K562 (cell line): ENCODE measurements at regions not wholly inside any gene's neighbourhood (a gene's known extent, or its start where the extent isn't known, plus 50 kb on each side); places are given as distances from the start of the nearest gene placed in this dataset.

Source experiments
- CTBP1 ChIP-seq: fragments of 450-650 bp; IDR thresholded peaks from 2 replicates; pipeline ENCODE4 v1.6.1; 2016; ENCODE audit warnings: borderline replicate concordance
- EWSR1 ChIP-seq: fragments of 450-650 bp; IDR thresholded peaks from 2 replicates; pipeline ENCODE4 v1.6.1; 2018; ENCODE audit warnings: borderline replicate concordance, mild to moderate bottlenecking, low read depth, moderate library complexity; ENCODE audit not compliant: partially characterized antibody
- FOXM1 ChIP-seq, 2 experiments: fragments of 450-650 bp in 1 of 2; sonication (generic) in 1 of 2; formaldehyde crosslinking in 1 of 2; IDR thresholded peaks; 2 replicates each; pipeline versions ENCODE4 v1.6.1 to v1.9.0; 2017 to 2022; ENCODE audit warnings: low read depth in 2 of 2, mild to moderate bottlenecking in 2 of 2, missing genetic modification reagents in 1 of 2, moderate library complexity in 1 of 2
- GABPA ChIP-seq: fragments of 200-800 bp; sonication (Bioruptor generic); conservative IDR thresholded peaks from 2 replicates; pipeline ENCODE4 v1.6.1; 2016; ENCODE audit warnings: low read depth, missing genetic modification characterization, missing compliant biosample characterization
- KLF16 ChIP-seq: IDR thresholded peaks from 2 replicates; pipeline ENCODE4 v1.6.1; 2016; ENCODE audit warnings: antibody characterized with exemption
- ZNF518B ChIP-seq: fragments of 250-450 bp; sonication (Bioruptor Pico); IDR thresholded peaks from 2 replicates; pipeline ENCODE4 v1.5.0; 2021; ENCODE audit warnings: mild to moderate bottlenecking, moderate library complexity
- ZNF766 ChIP-seq: fragments of 200-800 bp; sonication (Bioruptor generic); conservative IDR thresholded peaks from 2 replicates; pipeline ENCODE4 v1.6.1; 2016; ENCODE audit warnings: missing genetic modification characterization, missing compliant biosample characterization
- TF ChIP-seq, protein P1 (sequence below): fragments of 450-650 bp; formaldehyde crosslinking; IDR thresholded peaks from 2 replicates; pipeline ENCODE4 v1.4.0; 2022; ENCODE audit warnings: missing genetic modification characterization

GRCh38 chr21:22552390-22552789, 1554.2 kb downstream of the NCAM2 start (continued):
- TF ChIP-seq ZNF518B = no peak
- TF ChIP-seq, protein P1, sequence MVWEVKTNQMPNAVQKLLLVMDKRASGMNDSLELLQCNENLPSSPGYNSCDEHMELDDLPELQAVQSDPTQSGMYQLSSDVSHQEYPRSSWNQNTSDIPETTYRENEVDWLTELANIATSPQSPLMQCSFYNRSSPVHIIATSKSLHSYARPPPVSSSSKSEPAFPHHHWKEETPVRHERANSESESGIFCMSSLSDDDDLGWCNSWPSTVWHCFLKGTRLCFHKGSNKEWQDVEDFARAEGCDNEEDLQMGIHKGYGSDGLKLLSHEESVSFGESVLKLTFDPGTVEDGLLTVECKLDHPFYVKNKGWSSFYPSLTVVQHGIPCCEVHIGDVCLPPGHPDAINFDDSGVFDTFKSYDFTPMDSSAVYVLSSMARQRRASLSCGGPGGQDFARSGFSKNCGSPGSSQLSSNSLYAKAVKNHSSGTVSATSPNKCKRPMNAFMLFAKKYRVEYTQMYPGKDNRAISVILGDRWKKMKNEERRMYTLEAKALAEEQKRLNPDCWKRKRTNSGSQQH = no peak
- no peak for TF ChIP-seq KLF16
- TF ChIP-seq EWSR1 = no peak
- no peak for TF ChIP-seq FOXM1 (IDR thresholded peaks at IDR 0.05; ENCODE audit: low read depth)
- no peak for TF ChIP-seq FOXM1 (CRISPR knock-in tag; IDR thresholded peaks at IDR 0.05; ENCODE audit: low read depth)
- no peak for TF ChIP-seq GABPA (tag)
- TF ChIP-seq CTBP1 = no peak
- TF ChIP-seq ZNF766 (CRISPR knock-in tag) = no peak
